Esophagus squamous epithelium (tissue), 5 donors: ENCODE measurements at regions not wholly inside any gene's neighbourhood (a gene's known extent, or its start where the extent isn't known, plus 50 kb on each side); places are given as distances from the start of the nearest gene placed in this dataset.

Source experiments
- DNase-seq: peaks from one replicate; lab custom pipeline; 2025; lab: John Stamatoyannopoulos, UW
- H3K27ac ChIP-seq, 4 donors: fragments of 200-600 bp; sonication (generic); one replicate each; pipeline ENCODE4 v1.5.1; 2016 to 2019; ENCODE audit warnings: mild to moderate bottlenecking in 1 of 4
- H3K27me3 ChIP-seq, 4 donors: fragments of 200-600 bp; sonication (generic); 1 replicate in 3 of 4; 2 replicates in 1 of 4; pipeline versions ENCODE4 v1.5.1 to v1.6.0; 2017 to 2021; ENCODE audit warnings: antibody characterized with exemption in 1 of 4
- H3K36me3 ChIP-seq, 3 donors: fragments of 200-600 bp; sonication (generic); one replicate each; pipeline ENCODE4 v1.5.1; 2016 to 2019
- H3K4me1 ChIP-seq, 3 donors: fragments of 200-600 bp; sonication (generic); one replicate each; pipeline ENCODE4 v1.5.1; 2017 to 2019
- H3K4me3 ChIP-seq, 4 donors: fragments of 200-600 bp; sonication (generic); 1 replicate in 3 of 4; 2 replicates in 1 of 4; pipeline ENCODE4 v1.5.1; 2016 to 2019; ENCODE audit warnings: mild to moderate bottlenecking in 2 of 4, moderate library complexity in 1 of 4
- H3K9me3 ChIP-seq, 3 donors: fragments of 200-600 bp; sonication (generic); one replicate each; pipeline ENCODE4 v1.5.1; 2016 to 2019
- POLR2A ChIP-seq, 4 donors: fragments of 450-650 bp; IDR thresholded peaks; one replicate each; pipeline ENCODE4 v1.6.1; 2017; ENCODE audit warnings: antibody characterized with exemption in 4 of 4, mild to moderate bottlenecking in 4 of 4, moderate library complexity in 3 of 4
- WGBS, 2 donors: methylation state at CpG; one replicate each; pipeline ENCODE4 v1.1.5; 2018; 5-methylcytosine and 5-hydroxymethylcytosine counted together
- intact Hi-C: fragments of 100-400 bp; cut with DNase I; formaldehyde crosslinking; loops from one replicate; pipeline ENCODE4 v1.15.0; 2022
- TF ChIP-seq, protein P1 (sequence below), 6 experiments: fragments of 450-650 bp in 4 of 6; fragments of 200-600 bp in 2 of 6; sonication (generic) in 2 of 6; IDR thresholded peaks; one replicate each; pipeline ENCODE4 v1.5.1; 2016 to 2019; ENCODE audit warnings: antibody characterized with exemption in 6 of 6, mild to moderate bottlenecking in 4 of 6, moderate library complexity in 4 of 6
- donor health status: DM: yes; HTN: yes; CAD: no.

DNA sequence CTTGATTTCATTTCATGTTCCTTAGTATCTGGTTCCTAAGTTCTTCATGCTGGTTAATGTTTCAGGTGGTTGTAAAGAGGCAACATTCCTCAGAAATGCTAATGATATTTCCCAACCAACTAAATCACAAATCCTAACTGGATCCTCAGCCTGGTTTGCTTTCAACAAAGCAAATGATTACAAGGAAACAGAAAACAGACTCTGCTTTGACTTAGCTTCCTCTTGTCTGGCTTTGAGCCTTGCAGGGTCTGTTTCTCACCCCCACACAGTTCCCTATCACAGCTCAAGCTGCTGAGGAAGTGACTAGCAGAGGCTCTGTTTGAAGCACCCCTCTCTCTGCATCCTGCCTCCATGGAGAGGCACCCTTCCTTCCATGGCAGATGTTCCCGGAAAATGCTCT lies 130.2 kb upstream of the CTTNBP2 start:
- DNase-seq, result no peak
- Histone ChIP-seq H3K36me3 (no peaks in the 10 kb centered on the region), H3K27ac (no peak overlapping the region), H3K4me3 (no peak overlapping the region), H3K27me3 (no peaks in the 10 kb centered on the region), H3K9me3 (no peaks in the 10 kb centered on the region), H3K4me1 (peaks cover 0 to 1% (median 0%) of the 10 kb centered on the region in 3 donors)
- 38 to 69% methylated on average over 1 of the region's 1 CpG for WGBS, 2 donors
- TF ChIP-seq, protein P1, sequence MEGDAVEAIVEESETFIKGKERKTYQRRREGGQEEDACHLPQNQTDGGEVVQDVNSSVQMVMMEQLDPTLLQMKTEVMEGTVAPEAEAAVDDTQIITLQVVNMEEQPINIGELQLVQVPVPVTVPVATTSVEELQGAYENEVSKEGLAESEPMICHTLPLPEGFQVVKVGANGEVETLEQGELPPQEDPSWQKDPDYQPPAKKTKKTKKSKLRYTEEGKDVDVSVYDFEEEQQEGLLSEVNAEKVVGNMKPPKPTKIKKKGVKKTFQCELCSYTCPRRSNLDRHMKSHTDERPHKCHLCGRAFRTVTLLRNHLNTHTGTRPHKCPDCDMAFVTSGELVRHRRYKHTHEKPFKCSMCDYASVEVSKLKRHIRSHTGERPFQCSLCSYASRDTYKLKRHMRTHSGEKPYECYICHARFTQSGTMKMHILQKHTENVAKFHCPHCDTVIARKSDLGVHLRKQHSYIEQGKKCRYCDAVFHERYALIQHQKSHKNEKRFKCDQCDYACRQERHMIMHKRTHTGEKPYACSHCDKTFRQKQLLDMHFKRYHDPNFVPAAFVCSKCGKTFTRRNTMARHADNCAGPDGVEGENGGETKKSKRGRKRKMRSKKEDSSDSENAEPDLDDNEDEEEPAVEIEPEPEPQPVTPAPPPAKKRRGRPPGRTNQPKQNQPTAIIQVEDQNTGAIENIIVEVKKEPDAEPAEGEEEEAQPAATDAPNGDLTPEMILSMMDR (IDR thresholded peaks at IDR 0.05), result no peak
- TF ChIP-seq POLR2A (IDR thresholded peaks at IDR 0.05), result no peak
- intact Hi-C loops, result no loop called here

DNA sequence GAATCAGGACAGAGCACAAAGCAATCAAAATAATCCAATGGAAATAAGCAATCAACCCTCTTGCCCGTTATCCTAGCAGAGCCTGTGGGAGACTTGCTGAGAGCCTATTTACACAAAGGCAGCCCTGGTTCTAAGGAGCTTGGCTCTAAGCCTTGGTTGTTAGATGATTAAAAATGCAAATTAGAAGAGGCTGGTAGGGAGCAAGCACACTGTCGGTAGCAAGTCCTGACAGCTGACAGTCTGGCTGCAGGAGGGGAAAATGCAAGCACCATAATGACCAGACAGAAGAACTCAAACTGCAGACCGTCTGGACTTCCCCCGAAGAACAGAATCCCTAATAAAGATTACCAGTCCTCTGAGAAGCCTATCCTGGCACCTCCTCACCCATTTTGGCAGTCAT lies 131.8 kb upstream of the CTTNBP2 start:
- WGBS, 2 donors, result 43 to 56% methylated on average over 4 of the region's 4 CpGs
- H3K27ac ChIP-seq, result no peak overlapping the region
- H3K4me1 ChIP-seq, result no peaks in the 10 kb centered on the region
- intact Hi-C loops, result no loop called here
- no peaks in the 10 kb centered on the region for H3K36me3 ChIP-seq
- no peak for DNase-seq
- TF ChIP-seq, protein P1 (IDR thresholded peaks at IDR 0.05), result no peak
- no peak for TF ChIP-seq POLR2A (IDR thresholded peaks at IDR 0.05)
- H3K4me3 ChIP-seq, result no peak overlapping the region
- no peaks in the 10 kb centered on the region for H3K27me3 ChIP-seq
- H3K9me3 ChIP-seq, result no peaks in the 10 kb centered on the region

DNA sequence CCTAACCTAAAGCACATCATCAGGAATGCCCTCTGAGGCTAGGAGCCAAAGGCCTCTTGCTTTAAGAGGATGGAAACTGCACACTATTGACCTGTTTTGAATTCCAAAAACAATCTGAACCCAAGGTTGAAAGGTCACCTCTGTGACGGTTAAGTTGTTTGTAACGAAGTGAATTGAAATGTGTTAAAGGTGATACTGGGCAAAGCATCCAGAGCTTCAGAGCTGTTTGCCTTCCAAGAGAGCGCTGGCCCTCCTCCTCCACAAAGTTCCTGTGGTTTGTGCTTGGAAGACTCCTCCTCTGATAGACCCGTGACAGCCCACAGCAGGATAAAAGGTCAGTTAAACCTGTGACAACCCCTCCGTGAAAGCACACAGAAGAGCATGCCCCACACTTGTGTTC lies 133.7 kb upstream of the CTTNBP2 start:
- intact Hi-C loops, result no loop called here
- no peak for DNase-seq
- no peaks in the 10 kb centered on the region for H3K36me3 ChIP-seq
- TF ChIP-seq, protein P1 (IDR thresholded peaks at IDR 0.05), result no peak
- H3K27ac ChIP-seq, result no peak overlapping the region
- no peaks in the 10 kb centered on the region for H3K4me1 ChIP-seq
- no peaks in the 10 kb centered on the region for H3K27me3 ChIP-seq
- WGBS, 2 donors, result 48 to 53% methylated on average over 5 of the region's 5 CpGs
- no peaks in the 10 kb centered on the region for H3K9me3 ChIP-seq
- H3K4me3 ChIP-seq, result no peak overlapping the region

DNA sequence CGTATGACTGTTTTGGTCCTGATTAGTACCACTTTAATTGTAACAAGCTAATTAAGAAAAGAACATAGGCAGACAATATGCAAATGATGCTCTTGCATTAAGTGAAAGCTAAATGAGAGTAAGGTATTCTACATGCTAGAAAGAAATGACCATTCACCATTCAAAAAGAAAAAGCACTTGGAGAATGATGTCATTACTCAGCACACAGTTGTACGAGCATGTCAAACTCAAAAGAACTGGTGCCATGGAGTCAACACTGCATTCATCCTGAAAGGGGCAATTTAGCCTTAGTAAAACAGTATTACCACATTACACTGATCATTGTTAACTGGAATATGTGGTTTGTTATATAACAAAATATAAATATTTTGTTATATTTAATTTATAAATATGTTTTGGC lies 136.2 kb upstream of the CTTNBP2 start:
- H3K36me3 ChIP-seq, result no peaks in the 10 kb centered on the region

DNA sequence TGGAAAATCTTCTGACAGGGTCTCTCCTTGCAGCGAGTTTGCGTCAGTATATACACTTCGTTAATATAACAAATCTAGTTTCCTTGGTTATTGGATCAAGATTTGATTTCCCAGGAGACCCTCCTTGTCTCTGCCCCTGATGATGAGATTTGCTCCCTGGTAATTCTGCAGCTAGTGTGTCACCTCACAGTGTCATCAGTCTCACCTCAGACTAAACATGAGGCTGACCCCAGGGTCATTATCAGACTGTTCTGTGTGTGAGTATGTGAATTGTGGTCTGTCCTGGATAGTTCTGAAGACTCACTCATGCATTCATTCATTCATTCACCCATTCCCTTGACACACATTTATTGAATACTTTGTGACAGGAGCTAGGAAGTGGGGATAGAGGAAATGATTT lies 138.4 kb upstream of the CTTNBP2 start:
- Histone ChIP-seq H3K9me3 (no peaks in the 10 kb centered on the region), H3K4me1 (no peaks in the 10 kb centered on the region), H3K27ac (no peak overlapping the region), H3K4me3 (no peak overlapping the region), H3K36me3 (no peaks in the 10 kb centered on the region), H3K27me3 (no peaks in the 10 kb centered on the region)
- WGBS, 2 donors, result 77 to 88% methylated on average over 3 of the region's 3 CpGs
- intact Hi-C loops, result no loop called here
- DNase-seq, result no peak
- TF ChIP-seq, protein P1 (IDR thresholded peaks at IDR 0.05), result no peak
- no peak for TF ChIP-seq POLR2A (IDR thresholded peaks at IDR 0.05)

More for the DNA sequence above, 136.2 kb upstream of the CTTNBP2 start:
- Histone ChIP-seq H3K27me3 (no peaks in the 10 kb centered on the region), H3K4me1 (no peaks in the 10 kb centered on the region), H3K9me3 (no peaks in the 10 kb centered on the region), H3K4me3 (no peak overlapping the region), H3K27ac (no peak overlapping the region)
- intact Hi-C loops, result no loop called here
- 88 to 98% methylated on average over 2 of the region's 2 CpGs for WGBS, 2 donors
- TF ChIP-seq, protein P1 (IDR thresholded peaks at IDR 0.05), result no peak
- TF ChIP-seq POLR2A (IDR thresholded peaks at IDR 0.05), result no peak
- no peak for DNase-seq
